Tibial nerve (tissue), 4 donors: ENCODE measurements at regions not wholly inside any gene's neighbourhood (a gene's known extent, or its start where the extent isn't known, plus 50 kb on each side); places are given as distances from the start of the nearest gene placed in this dataset.

Experiments used
- DNase-seq, 2 donors: peaks; one replicate each; pipeline ENCODE4 v3.0.0-alpha.2; 2019; ENCODE audit warnings: low spot score in 2 of 2
- H3K27ac ChIP-seq, 4 donors: fragments of 200-600 bp; sonication (generic) in 3 of 4; one replicate each; pipeline ENCODE4 v1.5.1; 2017 to 2019; ENCODE audit warnings: mild to moderate bottlenecking in 1 of 4
- H3K27me3 ChIP-seq, 2 donors: fragments of 200-600 bp; sonication (generic) in 1 of 2; one replicate each; pipeline versions ENCODE4 v1.5.1 to v1.6.0; 2017 to 2019
- H3K36me3 ChIP-seq, 3 donors: fragments of 200-600 bp; sonication (generic); one replicate each; pipeline ENCODE4 v1.5.1; 2018 to 2019
- H3K4me1 ChIP-seq, 4 donors: fragments of 200-600 bp; sonication (generic) in 3 of 4; one replicate each; pipeline ENCODE4 v1.5.1; 2017 to 2019
- H3K4me3 ChIP-seq, 4 donors: fragments of 200-600 bp; sonication (generic) in 3 of 4; one replicate each; pipeline ENCODE4 v1.5.1; 2017 to 2019; ENCODE audit warnings: mild to moderate bottlenecking in 1 of 4, moderate library complexity in 1 of 4
- H3K9me3 ChIP-seq, 4 donors: fragments of 200-600 bp; sonication (generic) in 3 of 4; one replicate each; pipeline ENCODE4 v1.5.1; 2017 to 2019
- EP300 ChIP-seq, 2 donors: sonication (generic); formaldehyde crosslinking; IDR thresholded peaks; one replicate each; pipeline ENCODE4 v1.6.1; 2017; ENCODE audit warnings: antibody characterized with exemption in 2 of 2, mild to moderate bottlenecking in 1 of 2
- POLR2A ChIP-seq, 2 donors: fragments of 450-650 bp; IDR thresholded peaks; one replicate each; pipeline ENCODE4 v1.6.1; 2017; ENCODE audit warnings: antibody characterized with exemption in 2 of 2, mild to moderate bottlenecking in 2 of 2, moderate library complexity in 2 of 2
- whole genome bisulfite sequencing, 2 donors: methylation state at CpG; one replicate each; pipeline ENCODE4 v1.1.5; 2018; 5-methylcytosine and 5-hydroxymethylcytosine counted together
- TF ChIP-seq, protein P1 (sequence below), 5 experiments: fragments of 200-600 bp in 3 of 5; fragments of 450-650 bp in 2 of 5; sonication (generic) in 3 of 5; IDR thresholded peaks; one replicate each; pipeline ENCODE4 v1.5.1; 2016 to 2019; ENCODE audit warnings: antibody characterized with exemption in 5 of 5, mild to moderate bottlenecking in 3 of 5, moderate library complexity in 2 of 5

DNA sequence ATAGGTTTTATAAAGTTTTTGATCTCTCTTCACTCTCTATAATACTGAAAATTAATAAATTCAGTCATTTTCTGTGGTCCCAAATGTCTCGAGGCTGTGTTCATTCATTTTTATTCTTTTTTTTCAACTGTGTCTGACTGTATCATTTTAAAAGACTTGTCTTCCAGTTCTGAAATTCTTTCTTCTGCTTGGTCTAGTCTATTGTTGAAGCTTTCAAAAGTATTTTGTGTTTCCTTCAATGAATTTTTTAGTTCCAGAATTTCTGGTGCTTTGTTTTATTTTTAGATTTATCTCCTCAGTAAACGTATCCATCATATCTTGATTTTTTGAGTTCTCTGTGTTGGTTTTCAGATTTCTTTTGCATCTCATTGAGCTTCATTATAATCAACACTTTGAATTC, 161.0 kb upstream of the CHRM3 start:
- TF ChIP-seq, protein P1, sequence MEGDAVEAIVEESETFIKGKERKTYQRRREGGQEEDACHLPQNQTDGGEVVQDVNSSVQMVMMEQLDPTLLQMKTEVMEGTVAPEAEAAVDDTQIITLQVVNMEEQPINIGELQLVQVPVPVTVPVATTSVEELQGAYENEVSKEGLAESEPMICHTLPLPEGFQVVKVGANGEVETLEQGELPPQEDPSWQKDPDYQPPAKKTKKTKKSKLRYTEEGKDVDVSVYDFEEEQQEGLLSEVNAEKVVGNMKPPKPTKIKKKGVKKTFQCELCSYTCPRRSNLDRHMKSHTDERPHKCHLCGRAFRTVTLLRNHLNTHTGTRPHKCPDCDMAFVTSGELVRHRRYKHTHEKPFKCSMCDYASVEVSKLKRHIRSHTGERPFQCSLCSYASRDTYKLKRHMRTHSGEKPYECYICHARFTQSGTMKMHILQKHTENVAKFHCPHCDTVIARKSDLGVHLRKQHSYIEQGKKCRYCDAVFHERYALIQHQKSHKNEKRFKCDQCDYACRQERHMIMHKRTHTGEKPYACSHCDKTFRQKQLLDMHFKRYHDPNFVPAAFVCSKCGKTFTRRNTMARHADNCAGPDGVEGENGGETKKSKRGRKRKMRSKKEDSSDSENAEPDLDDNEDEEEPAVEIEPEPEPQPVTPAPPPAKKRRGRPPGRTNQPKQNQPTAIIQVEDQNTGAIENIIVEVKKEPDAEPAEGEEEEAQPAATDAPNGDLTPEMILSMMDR (IDR thresholded peaks at IDR 0.05) = no peak
- TF ChIP-seq EP300 (IDR thresholded peaks at IDR 0.05) = no peak
- TF ChIP-seq POLR2A (IDR thresholded peaks at IDR 0.05) = no peak
- Histone ChIP-seq H3K4me3 (no peak overlapping the region), H3K4me1 (no peaks in the 10 kb centered on the region), H3K9me3 (peaks cover 0 to 42% (median 10%) of the 10 kb centered on the region in 4 donors), H3K27ac (no peak overlapping the region), H3K36me3 (no peaks in the 10 kb centered on the region), H3K27me3 (no peaks in the 10 kb centered on the region)
- 84% methylated on average over 2 of the region's 2 CpGs for WGBS, 2 donors
- no peak for DNase-seq

DNA sequence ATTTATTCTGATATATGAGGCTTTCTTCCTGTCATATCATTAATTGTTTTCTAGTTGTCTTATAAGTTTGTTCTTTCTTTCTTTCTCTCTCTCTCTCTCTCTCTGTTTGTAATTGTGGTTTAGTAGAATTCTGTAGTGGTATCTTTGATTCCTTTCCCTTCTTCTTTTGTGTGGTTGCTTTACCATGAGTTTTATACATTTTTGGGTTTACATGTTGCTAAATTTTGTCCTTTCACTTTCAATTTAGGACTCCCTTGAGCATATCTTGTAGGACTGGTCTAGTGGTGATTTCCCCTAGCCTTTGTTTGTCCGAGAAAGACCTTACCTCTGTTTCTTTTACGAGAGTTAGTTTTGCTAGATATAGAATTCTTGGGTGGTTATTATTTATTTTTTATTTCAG, 162.3 kb upstream of the CHRM3 start:
- no peak for DNase-seq
- H3K4me1 ChIP-seq = no peaks in the 10 kb centered on the region
- 91 to 94% methylated on average over 2 of the region's 2 CpGs for WGBS, 2 donors
- H3K27me3 ChIP-seq = no peaks in the 10 kb centered on the region
- H3K27ac ChIP-seq = no peak overlapping the region
- H3K4me3 ChIP-seq = no peak overlapping the region
- TF ChIP-seq EP300 (IDR thresholded peaks at IDR 0.05) (no peak), POLR2A (IDR thresholded peaks at IDR 0.05) (no peak)
- TF ChIP-seq, protein P1 (IDR thresholded peaks at IDR 0.05) = no peak
- H3K36me3 ChIP-seq = no peaks in the 10 kb centered on the region
- H3K9me3 ChIP-seq = peaks cover 0 to 42% (median 10%) of the 10 kb centered on the region in 4 donors

DNA sequence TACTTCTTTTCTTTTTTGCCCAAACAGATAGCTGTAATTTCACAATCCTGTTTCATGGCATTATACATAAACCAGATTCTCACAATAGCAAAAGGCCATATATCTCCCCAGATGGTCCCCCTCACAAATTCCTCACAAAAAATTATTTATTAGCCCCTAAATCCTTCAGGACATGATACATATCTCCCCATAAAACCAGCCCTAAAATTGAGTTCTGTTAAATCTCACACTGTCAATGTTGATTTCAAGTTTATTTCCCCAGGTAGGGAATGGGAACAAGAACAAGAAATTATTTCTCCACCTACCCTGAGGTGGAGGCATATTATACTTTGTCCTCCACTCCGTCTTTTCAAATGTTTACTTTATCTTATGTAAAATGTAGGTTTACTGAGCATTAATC, 163.4 kb upstream of the CHRM3 start:
- H3K9me3 ChIP-seq = peaks cover 0 to 42% (median 10%) of the 10 kb centered on the region in 4 donors
- no peak for DNase-seq

DNA sequence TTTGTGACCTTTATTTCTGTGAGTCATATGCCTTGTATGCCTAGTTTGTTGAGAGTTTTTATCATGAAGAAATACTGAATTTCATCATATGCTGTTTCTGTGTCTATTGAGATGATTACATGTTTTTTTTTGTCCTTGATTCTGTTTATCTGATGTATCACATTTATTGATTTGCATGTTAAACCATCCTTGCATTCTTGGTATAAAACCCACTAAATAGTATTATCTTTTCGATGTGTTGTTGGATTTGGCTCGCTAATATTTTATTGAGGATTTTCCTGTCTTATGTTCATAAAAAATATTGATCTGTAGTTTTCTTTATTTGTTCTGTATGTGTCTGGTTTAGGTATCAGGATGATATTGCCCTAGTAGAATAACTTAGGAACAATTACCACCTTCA, 164.7 kb upstream of the CHRM3 start:
- Histone ChIP-seq H3K4me1 (no peaks in the 10 kb centered on the region), H3K4me3 (no peak overlapping the region), H3K36me3 (no peaks in the 10 kb centered on the region), H3K27ac (no peak overlapping the region), H3K27me3 (no peaks in the 10 kb centered on the region), H3K9me3 (peaks cover 0 to 39% (median 10%) of the 10 kb centered on the region in 4 donors)
- 93 to 95% methylated on average over 2 of the region's 2 CpGs for WGBS, 2 donors
- TF ChIP-seq EP300 (IDR thresholded peaks at IDR 0.05) = no peak
- TF ChIP-seq POLR2A (IDR thresholded peaks at IDR 0.05) = no peak
- TF ChIP-seq, protein P1 (IDR thresholded peaks at IDR 0.05) = no peak
- DNase-seq = no peak

More for the DNA sequence above, 163.4 kb upstream of the CHRM3 start:
- TF ChIP-seq POLR2A (IDR thresholded peaks at IDR 0.05) = no peak
- H3K36me3 ChIP-seq = no peaks in the 10 kb centered on the region
- no peaks in the 10 kb centered on the region for H3K4me1 ChIP-seq
- 85 to 88% methylated on average over 1 of the region's 1 CpG for WGBS, 2 donors
- no peaks in the 10 kb centered on the region for H3K27me3 ChIP-seq
- H3K4me3 ChIP-seq = no peak overlapping the region
- H3K27ac ChIP-seq = no peak overlapping the region

DNA sequence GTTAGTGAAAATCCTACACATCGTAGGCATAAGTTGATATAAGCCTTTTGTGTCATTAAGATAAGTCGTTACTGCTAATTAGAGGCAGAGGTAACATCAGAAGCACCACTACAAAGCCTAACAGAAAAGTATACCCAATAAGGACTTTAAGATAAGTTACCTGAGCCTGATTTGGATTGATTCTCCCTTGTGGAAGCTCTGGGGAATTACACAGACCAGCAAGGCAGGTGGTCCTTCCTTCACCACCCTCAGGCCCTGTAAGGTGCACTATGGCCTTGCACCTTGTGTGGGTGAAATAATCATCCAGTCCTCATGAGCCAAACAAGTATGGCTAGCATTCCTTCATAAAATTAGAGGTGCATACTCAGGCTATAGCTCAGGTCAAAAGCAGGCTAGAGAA, 166.7 kb upstream of the CHRM3 start:
- no peaks in the 10 kb centered on the region for H3K36me3 ChIP-seq
- WGBS, 2 donors = 67 to 86% methylated on average over 2 of the region's 2 CpGs
- DNase-seq = no peak
- no peaks in the 10 kb centered on the region for H3K4me1 ChIP-seq
- no peak overlapping the region for H3K4me3 ChIP-seq
- TF ChIP-seq, protein P1 (IDR thresholded peaks at IDR 0.05) = no peak
- TF ChIP-seq EP300 (IDR thresholded peaks at IDR 0.05) = no peak
- H3K27ac ChIP-seq = no peak overlapping the region
- H3K27me3 ChIP-seq = no peaks in the 10 kb centered on the region
- H3K9me3 ChIP-seq = peaks cover 0 to 19% (median 5%) of the 10 kb centered on the region in 4 donors

DNA sequence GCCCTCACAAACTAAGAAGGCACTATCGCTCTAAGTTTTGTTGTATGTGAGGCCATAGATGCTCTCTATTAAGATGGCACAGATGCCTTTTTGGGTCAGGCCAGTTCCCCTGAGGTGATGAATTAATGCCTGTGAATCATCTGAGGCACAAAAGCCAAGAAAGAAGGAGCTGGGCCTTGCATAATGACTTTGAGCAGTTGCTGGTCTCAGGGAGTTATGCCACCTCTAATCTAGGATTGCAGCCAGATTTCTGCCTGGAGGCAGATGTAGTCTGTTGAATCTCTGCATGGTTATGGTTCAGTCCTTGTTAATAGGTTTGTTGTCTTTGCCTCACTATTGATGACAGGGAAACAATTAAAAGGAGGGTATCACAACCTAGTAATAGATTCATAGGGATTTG, 168.1 kb upstream of the CHRM3 start:
- WGBS, 2 donors = 85 to 100% methylated on average over 1 of the region's 1 CpG
- Histone ChIP-seq H3K4me1 (no peaks in the 10 kb centered on the region), H3K36me3 (no peaks in the 10 kb centered on the region), H3K27me3 (no peaks in the 10 kb centered on the region), H3K4me3 (no peak overlapping the region), H3K9me3 (peaks cover 0 to 15% (median 5%) of the 10 kb centered on the region in 4 donors), H3K27ac (no peak overlapping the region)
- no peak for DNase-seq
- no peak for TF ChIP-seq EP300 (IDR thresholded peaks at IDR 0.05)
- TF ChIP-seq, protein P1 (IDR thresholded peaks at IDR 0.05) = no peak
- no peak for TF ChIP-seq POLR2A (IDR thresholded peaks at IDR 0.05)
